ENCODE measurements at regions not wholly inside any gene's neighbourhood (a gene's known extent, or its start where the extent isn't known, plus 50 kb on each side); places are given as distances from the start of the nearest gene placed in this dataset.

DNA sequence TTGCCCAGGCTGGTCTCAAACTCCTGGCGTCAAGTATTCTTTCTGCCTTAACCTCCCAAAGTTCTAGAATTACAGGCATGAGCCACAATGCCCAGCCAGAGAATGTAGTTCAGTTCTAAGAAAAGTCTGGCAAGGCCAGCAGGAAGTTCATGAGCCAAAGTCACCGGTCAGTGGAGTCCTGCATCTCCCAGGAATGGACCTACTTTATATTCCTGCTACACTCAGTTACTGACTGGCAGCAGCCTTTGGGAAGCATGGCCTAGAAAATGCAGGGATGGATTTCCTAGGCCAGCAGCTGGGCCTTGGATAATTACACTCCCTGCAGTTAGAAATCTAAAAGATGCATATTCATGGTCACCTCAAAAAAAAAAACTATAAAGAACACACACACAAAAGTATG, 135.7 kb downstream of the CAAP1 start:
- TF ChIP-seq, protein P1, sequence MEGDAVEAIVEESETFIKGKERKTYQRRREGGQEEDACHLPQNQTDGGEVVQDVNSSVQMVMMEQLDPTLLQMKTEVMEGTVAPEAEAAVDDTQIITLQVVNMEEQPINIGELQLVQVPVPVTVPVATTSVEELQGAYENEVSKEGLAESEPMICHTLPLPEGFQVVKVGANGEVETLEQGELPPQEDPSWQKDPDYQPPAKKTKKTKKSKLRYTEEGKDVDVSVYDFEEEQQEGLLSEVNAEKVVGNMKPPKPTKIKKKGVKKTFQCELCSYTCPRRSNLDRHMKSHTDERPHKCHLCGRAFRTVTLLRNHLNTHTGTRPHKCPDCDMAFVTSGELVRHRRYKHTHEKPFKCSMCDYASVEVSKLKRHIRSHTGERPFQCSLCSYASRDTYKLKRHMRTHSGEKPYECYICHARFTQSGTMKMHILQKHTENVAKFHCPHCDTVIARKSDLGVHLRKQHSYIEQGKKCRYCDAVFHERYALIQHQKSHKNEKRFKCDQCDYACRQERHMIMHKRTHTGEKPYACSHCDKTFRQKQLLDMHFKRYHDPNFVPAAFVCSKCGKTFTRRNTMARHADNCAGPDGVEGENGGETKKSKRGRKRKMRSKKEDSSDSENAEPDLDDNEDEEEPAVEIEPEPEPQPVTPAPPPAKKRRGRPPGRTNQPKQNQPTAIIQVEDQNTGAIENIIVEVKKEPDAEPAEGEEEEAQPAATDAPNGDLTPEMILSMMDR (IDR thresholded peaks at IDR 0.05) = no peak
- TF ChIP-seq POLR2A (IDR thresholded peaks at IDR 0.05) = no peak
